Muscle layer of colon (tissue), 2 donors: ENCODE measurements at regions not wholly inside any gene's neighbourhood (a gene's known extent, or its start where the extent isn't known, plus 50 kb on each side); places are given as distances from the start of the nearest gene placed in this dataset.

Experiments
- H3K27ac ChIP-seq: one replicate; pipeline ENCODE4 v1.7.0; 2013; ENCODE audit warnings: low read depth, mild to moderate bottlenecking, low read length, moderate library complexity
- H3K27me3 ChIP-seq, 2 donors: one replicate each; pipeline ENCODE4 v1.7.0; 2013; ENCODE audit warnings: low read length in 2 of 2, mild to moderate bottlenecking in 2 of 2; ENCODE audit not compliant: insufficient read depth in 2 of 2, control insufficient read depth in 1 of 2
- H3K36me3 ChIP-seq: one replicate; pipeline ENCODE4 v1.7.0; 2013; ENCODE audit warnings: mild to moderate bottlenecking, low read length; ENCODE audit not compliant: insufficient read depth
- H3K4me1 ChIP-seq: one replicate; pipeline ENCODE4 v1.7.0; 2013; ENCODE audit warnings: mild to moderate bottlenecking, low read length; ENCODE audit not compliant: insufficient read depth
- H3K4me3 ChIP-seq, 2 donors: one replicate each; pipeline ENCODE4 v1.7.0; 2013; ENCODE audit warnings: low read length in 2 of 2, low read depth in 1 of 2, mild to moderate bottlenecking in 1 of 2, moderate library complexity in 1 of 2
- H3K9ac ChIP-seq: one replicate; pipeline ENCODE4 v1.7.0; 2013; ENCODE audit warnings: low read length
- H3K9me3 ChIP-seq: one replicate; pipeline ENCODE4 v1.7.0; 2013; ENCODE audit warnings: mild to moderate bottlenecking, low read length
- donor health status: abdominal sarcoma.
- donor health status: Adenocarcinoma of cecum.

GRCh38 chr20:53840532-53840931 lies 229.9 kb downstream of the BCAS1 start:
- H3K4me3 ChIP-seq = no peak overlapping the region
- no peak overlapping the region for H3K27ac ChIP-seq
- H3K36me3 ChIP-seq = no peaks in the 10 kb centered on the region
- H3K9me3 ChIP-seq = no peaks in the 10 kb centered on the region
- no peak overlapping the region for H3K9ac ChIP-seq
- H3K4me1 ChIP-seq = no peaks in the 10 kb centered on the region
- no peaks in the 10 kb centered on the region for H3K27me3 ChIP-seq

GRCh38 chr20:53839423-53840176 lies 230.8 kb downstream of the BCAS1 start:
- no peak overlapping the region for H3K9ac ChIP-seq
- H3K36me3 ChIP-seq = no peaks in the 10 kb centered on the region
- H3K27me3 ChIP-seq = no peaks in the 10 kb centered on the region
- no peak overlapping the region for H3K4me3 ChIP-seq
- H3K9me3 ChIP-seq = no peaks in the 10 kb centered on the region
- H3K4me1 ChIP-seq = no peaks in the 10 kb centered on the region
- H3K27ac ChIP-seq = no peak overlapping the region

GRCh38 chr20:53838311-53838868 lies 232.0 kb downstream of the BCAS1 start:
- Histone ChIP-seq H3K4me3 (no peak overlapping the region), H3K27me3 (no peaks in the 10 kb centered on the region), H3K9ac (no peak overlapping the region), H3K36me3 (no peaks in the 10 kb centered on the region), H3K27ac (no peak overlapping the region), H3K9me3 (no peaks in the 10 kb centered on the region), H3K4me1 (no peaks in the 10 kb centered on the region)

- Histone ChIP-seq H3K4me1 (no peaks in the 10 kb centered on the region), H3K27ac (no peak overlapping the region), H3K27me3 (no peaks in the 10 kb centered on the region), H3K9ac (no peak overlapping the region), H3K4me3 (no peak overlapping the region), H3K9me3 (no peaks in the 10 kb centered on the region), H3K36me3 (no peaks in the 10 kb centered on the region)
Measured at GRCh38 chr20:53837126-53837826, 233.1 kb downstream of the BCAS1 start.

DNA sequence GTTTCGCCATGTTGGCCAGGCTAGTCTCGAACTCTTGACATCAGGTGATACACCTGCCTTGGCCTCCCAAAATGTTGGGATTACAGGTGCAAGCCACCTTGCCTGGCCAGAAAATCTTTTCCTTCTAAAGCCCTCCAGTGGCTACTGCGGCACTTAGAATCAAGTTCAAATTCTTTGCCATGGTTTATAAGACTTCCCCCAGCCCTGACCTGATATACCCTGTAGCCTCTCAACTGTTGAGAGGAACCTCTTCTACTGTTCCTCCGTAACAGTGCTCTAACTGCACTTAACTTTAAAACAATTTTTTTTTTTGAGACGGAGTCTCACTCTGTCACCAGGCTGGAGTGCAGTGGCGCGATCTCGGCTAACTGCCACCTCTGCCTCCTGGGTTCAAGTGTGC lies 235.6 kb downstream of the BCAS1 start:
- Histone ChIP-seq H3K36me3 (no peaks in the 10 kb centered on the region), H3K9ac (no peak overlapping the region), H3K27ac (no peak overlapping the region), H3K4me3 (no peak overlapping the region), H3K4me1 (peaks cover 8% of the 10 kb centered on the region), H3K27me3 (no peaks in the 10 kb centered on the region), H3K9me3 (no peaks in the 10 kb centered on the region)

DNA sequence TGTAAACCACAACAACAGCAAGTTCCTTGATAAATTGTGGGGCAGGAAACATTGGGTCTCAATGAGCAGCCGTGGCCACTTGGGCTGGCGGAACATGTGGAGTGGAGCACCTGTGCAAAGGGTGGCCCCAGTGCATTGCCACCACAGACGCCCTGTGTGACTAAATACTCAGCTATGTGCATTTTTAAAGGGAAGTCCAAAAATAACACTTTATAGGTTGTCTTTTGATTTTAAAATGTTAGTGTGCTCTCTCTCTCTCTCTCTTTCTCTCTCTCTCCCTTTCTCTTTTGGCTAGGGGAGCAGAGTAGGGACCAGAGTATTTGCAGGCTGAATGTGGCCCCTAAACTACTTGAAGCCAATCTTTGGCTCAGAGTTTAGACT lies 236.3 kb downstream of the BCAS1 start:
- H3K27me3 ChIP-seq = no peaks in the 10 kb centered on the region
- no peak overlapping the region for H3K27ac ChIP-seq
- H3K4me3 ChIP-seq = no peak overlapping the region
- peaks cover 15% of the 10 kb centered on the region for H3K4me1 ChIP-seq
- no peaks in the 10 kb centered on the region for H3K36me3 ChIP-seq
- H3K9me3 ChIP-seq = no peaks in the 10 kb centered on the region
- no peak overlapping the region for H3K9ac ChIP-seq

DNA sequence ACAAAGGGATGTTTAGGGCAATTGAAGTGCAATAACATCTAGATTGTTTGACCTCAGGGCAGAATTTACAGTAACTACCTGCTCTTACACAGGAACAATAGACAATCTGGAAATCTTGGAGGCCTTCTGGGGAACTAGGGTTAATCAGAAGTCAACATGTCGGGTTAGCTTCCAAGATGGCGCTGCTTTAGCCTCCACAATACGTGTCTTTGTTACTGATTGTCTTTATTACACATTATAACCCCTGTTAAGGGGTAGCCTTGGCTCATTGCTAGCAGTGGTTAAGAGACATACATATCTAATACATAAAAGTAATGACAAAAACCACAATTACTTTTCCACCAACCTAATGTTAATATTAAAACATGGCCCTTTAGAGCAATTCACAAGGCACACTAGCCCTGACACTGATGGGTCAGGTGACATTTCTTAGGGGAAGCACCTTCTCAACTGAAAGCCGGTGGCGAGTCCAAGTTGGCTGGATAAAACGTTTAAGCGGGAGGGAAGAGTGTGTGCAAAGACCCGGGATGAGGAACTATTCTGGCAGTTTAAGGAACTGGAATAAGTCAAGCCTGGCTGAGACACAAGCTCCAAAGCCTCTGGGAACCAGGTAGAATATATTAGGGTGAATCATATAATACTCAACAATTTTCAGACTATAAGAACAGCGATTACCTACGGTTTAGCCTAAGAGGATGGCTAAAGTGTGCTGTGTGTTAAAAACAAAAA lies 236.9 kb downstream of the BCAS1 start:
- Histone ChIP-seq H3K36me3 (no peaks in the 10 kb centered on the region), H3K27me3 (no peaks in the 10 kb centered on the region), H3K4me1 (peaks cover 20% of the 10 kb centered on the region), H3K9me3 (no peaks in the 10 kb centered on the region), H3K27ac (no peak overlapping the region), H3K4me3 (no peak overlapping the region), H3K9ac (no peak overlapping the region)

- no peak overlapping the region for H3K27ac ChIP-seq
Measured at GRCh38 chr20:53832499-53832898, 237.9 kb downstream of the BCAS1 start.

DNA sequence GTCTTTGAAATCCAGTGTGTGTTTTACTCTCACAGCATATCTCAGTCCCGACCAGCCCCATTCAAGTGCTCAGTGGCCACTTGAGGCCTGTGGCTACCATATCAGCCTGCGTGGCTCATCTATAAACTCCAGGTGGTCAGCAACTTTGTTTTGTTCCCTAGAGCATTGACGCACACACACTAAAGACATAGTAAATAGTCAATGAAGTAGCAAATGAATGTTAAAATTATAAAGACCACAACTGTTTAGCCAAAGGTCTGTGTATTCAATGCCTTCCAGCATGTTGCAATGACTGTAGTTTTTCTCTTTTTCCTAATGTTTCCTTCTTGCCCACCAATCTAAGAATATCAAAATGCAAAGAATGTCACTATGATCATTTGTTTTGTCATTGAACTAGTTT lies 238.2 kb upstream of the ZNF217 start:
- Histone ChIP-seq H3K36me3 (no peaks in the 10 kb centered on the region), H3K4me3 (no peak overlapping the region), H3K9me3 (no peaks in the 10 kb centered on the region), H3K4me1 (peaks cover 30% of the 10 kb centered on the region), H3K27ac (no peak overlapping the region), H3K27me3 (no peaks in the 10 kb centered on the region), H3K9ac (no peak overlapping the region)

More at GRCh38 chr20:53832499-53832898, 237.9 kb downstream of the BCAS1 start:
- no peaks in the 10 kb centered on the region for H3K27me3 ChIP-seq
- H3K36me3 ChIP-seq = no peaks in the 10 kb centered on the region
- no peak overlapping the region for H3K4me3 ChIP-seq
- H3K4me1 ChIP-seq = peaks cover 27% of the 10 kb centered on the region
- no peaks in the 10 kb centered on the region for H3K9me3 ChIP-seq
- H3K9ac ChIP-seq = no peak overlapping the region

GRCh38 chr20:53831228-53831627 lies 237.6 kb upstream of the ZNF217 start:
- H3K4me1 ChIP-seq = peaks cover 33% of the 10 kb centered on the region
- H3K4me3 ChIP-seq = no peak overlapping the region
- H3K36me3 ChIP-seq = no peaks in the 10 kb centered on the region
- H3K9me3 ChIP-seq = no peaks in the 10 kb centered on the region
- no peak overlapping the region for H3K9ac ChIP-seq
- H3K27me3 ChIP-seq = no peaks in the 10 kb centered on the region
- no peak overlapping the region for H3K27ac ChIP-seq

DNA sequence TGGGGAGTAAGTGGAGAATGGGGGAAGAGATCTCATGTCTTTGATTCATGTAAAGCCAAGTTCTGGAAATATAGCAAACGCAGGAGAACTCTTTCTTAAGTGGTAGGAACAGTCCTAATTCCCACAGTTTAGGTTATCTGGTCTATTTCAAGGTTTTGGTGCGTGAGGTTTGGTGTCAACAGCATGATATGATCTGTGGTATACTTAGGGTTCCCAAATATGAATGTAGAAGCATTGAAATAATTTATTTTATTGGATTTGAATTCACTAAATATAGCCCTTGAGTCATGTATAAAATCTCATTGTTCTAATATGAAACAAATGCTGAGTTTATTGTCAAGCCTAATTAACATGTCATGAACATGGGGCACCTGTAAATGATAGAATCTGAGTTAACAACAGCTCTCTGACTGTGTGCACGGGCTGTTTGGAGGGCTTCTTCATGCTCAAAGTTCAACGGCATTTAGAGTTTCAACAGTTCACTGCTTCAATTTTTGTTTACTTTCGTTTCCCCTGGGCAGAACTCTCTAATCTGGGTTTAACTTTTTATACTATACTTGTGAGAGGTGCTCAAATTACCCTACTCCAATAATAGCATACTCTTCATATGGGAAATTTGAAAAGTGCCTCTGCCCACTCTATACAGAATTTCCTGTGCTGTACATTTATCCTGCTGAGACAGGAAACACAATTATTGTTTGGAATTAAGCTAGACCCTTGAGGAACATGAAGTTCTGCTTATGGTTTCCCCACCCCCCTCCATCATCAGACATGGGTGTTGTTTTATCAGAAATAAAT lies 236.3 kb upstream of the ZNF217 start:
- H3K4me1 ChIP-seq = peaks cover 35% of the 10 kb centered on the region
- no peaks in the 10 kb centered on the region for H3K36me3 ChIP-seq
- no peaks in the 10 kb centered on the region for H3K27me3 ChIP-seq
- peak overlapping the region; percentile 54 for H3K27ac ChIP-seq
- no peaks in the 10 kb centered on the region for H3K9me3 ChIP-seq
- peak overlapping the region in 1 of 2 donors; percentile 22 for H3K4me3 ChIP-seq
- no peak overlapping the region for H3K9ac ChIP-seq
